Sigmoid colon (tissue), 4 donors: ENCODE measurements at regions not wholly inside any gene's neighbourhood (a gene's known extent, or its start where the extent isn't known, plus 50 kb on each side); places are given as distances from the start of the nearest gene placed in this dataset.
A peak's percentile ranks its signal among the peaks of the same experiment; 100 is the strongest.

Experiments used
- EP300 ChIP-seq, 4 donors: sonication (generic); formaldehyde crosslinking; IDR thresholded peaks; one replicate each; pipeline ENCODE4 v1.6.1; 2017; ENCODE audit warnings: antibody characterized with exemption in 4 of 4
- POLR2A ChIP-seq, 2 donors: fragments of 450-650 bp; IDR thresholded peaks; one replicate each; pipeline ENCODE4 v1.6.1; 2016; ENCODE audit warnings: antibody characterized with exemption in 2 of 2, mild to moderate bottlenecking in 2 of 2, moderate library complexity in 2 of 2
- TF ChIP-seq, protein P1 (sequence below), 4 experiments: fragments of 450-650 bp in 3 of 4; fragments of 200-600 bp in 1 of 4; IDR thresholded peaks; one replicate each; pipeline ENCODE4 v1.5.1; 2016 to 2019; ENCODE audit warnings: antibody characterized with exemption in 4 of 4, mild to moderate bottlenecking in 3 of 4, moderate library complexity in 2 of 4

DNA sequence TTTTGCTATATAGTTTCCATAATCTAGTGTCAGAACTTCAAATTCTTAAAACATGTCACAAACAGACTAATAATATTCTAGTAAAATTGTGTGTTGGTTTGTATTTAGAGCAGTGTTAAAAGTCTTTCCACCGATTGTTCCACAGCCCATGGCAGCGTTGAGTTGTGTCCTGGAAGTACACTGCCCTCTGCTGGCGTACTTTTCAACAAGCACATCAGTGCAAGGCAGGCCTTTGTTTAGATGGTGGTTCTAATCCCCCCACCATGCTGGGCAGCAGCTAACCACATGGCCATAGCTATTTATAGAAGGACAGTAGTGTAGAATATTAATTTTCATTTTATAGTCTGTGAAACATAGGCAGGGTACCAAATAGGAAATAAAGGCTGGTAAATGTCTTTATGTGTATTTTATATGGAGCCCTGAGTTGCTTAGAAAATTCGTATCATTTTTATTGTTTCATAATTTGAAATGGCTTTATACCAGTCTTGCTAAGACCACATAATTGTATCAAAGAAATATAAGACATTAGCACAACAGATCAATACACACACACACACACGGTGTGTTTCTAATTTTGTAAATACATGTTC is 235.4 kb downstream of the SEC23A start:
- TF ChIP-seq POLR2A (IDR thresholded peaks at IDR 0.05) (no peak), EP300 (IDR thresholded peaks at IDR 0.05) (no peak)
- TF ChIP-seq, protein P1, sequence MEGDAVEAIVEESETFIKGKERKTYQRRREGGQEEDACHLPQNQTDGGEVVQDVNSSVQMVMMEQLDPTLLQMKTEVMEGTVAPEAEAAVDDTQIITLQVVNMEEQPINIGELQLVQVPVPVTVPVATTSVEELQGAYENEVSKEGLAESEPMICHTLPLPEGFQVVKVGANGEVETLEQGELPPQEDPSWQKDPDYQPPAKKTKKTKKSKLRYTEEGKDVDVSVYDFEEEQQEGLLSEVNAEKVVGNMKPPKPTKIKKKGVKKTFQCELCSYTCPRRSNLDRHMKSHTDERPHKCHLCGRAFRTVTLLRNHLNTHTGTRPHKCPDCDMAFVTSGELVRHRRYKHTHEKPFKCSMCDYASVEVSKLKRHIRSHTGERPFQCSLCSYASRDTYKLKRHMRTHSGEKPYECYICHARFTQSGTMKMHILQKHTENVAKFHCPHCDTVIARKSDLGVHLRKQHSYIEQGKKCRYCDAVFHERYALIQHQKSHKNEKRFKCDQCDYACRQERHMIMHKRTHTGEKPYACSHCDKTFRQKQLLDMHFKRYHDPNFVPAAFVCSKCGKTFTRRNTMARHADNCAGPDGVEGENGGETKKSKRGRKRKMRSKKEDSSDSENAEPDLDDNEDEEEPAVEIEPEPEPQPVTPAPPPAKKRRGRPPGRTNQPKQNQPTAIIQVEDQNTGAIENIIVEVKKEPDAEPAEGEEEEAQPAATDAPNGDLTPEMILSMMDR (IDR thresholded peaks at IDR 0.05) = peak in 3 of 4 experiments; percentile 32 to 64 (median 61)
